Endodermal cell (in vitro differentiated cells): ENCODE measurements at regions not wholly inside any gene's neighbourhood (a gene's known extent, or its start where the extent isn't known, plus 50 kb on each side); places are given as distances from the start of the nearest gene placed in this dataset.

Experiments used
- DNase-seq: peaks from one replicate; pipeline ENCODE4 v3.0.0-alpha.2; 2017
- H3K27ac ChIP-seq: 2 replicates; pipeline ENCODE4 v1.5.1; 2013; ENCODE audit warnings: mild to moderate bottlenecking, low read depth, low read length, moderate library complexity
- H3K27me3 ChIP-seq: 2 replicates; pipeline ENCODE4 v1.6.1; 2013; ENCODE audit warnings: mild to moderate bottlenecking, low read length, moderate library complexity; ENCODE audit not compliant: insufficient read depth, control insufficient read depth, poor library complexity, severe bottlenecking
- H3K36me3 ChIP-seq: 2 replicates; pipeline ENCODE4 v1.7.0; 2013; ENCODE audit warnings: mild to moderate bottlenecking, low read length, moderate library complexity; ENCODE audit not compliant: control insufficient read depth, insufficient read depth
- H3K4me1 ChIP-seq: one replicate; pipeline ENCODE4 v1.7.0; 2013; ENCODE audit warnings: low read length; ENCODE audit not compliant: control insufficient read depth, insufficient read depth
- H3K4me3 ChIP-seq: 2 replicates; pipeline ENCODE4 v1.5.1; 2013; ENCODE audit warnings: mild to moderate bottlenecking, low read length, moderate library complexity
- H3K9ac ChIP-seq: 2 replicates; pipeline ENCODE4 v1.6.1; 2013; ENCODE audit warnings: mild to moderate bottlenecking, low read length, moderate library complexity; ENCODE audit not compliant: poor library complexity, severe bottlenecking; ENCODE audit errors: extremely low read depth
- H3K9me3 ChIP-seq: 2 replicates; pipeline ENCODE4 v1.6.1; 2013; ENCODE audit warnings: mild to moderate bottlenecking, low read length, moderate library complexity; ENCODE audit not compliant: control insufficient read depth
- H3K27ac Mint-ChIP-seq: 2 replicates; pipeline ENCODE4 v1.8.0; 2020; ENCODE audit warnings: mixed read lengths
- H3K27me3 Mint-ChIP-seq: 2 replicates; pipeline ENCODE4 v1.8.0; 2021; ENCODE audit warnings: mild to moderate bottlenecking, mixed read lengths; ENCODE audit not compliant: insufficient read depth
- H3K36me3 Mint-ChIP-seq: 2 replicates; pipeline ENCODE4 v1.8.0; 2020; ENCODE audit warnings: low read depth, mixed read lengths
- H3K4me1 Mint-ChIP-seq: 2 replicates; pipeline ENCODE4 v1.8.0; 2020; ENCODE audit warnings: mixed read lengths
- H3K4me3 Mint-ChIP-seq: 2 replicates; pipeline ENCODE4 v1.8.0; 2020; ENCODE audit warnings: mild to moderate bottlenecking, moderate library complexity, mixed read lengths
- H3K9me3 Mint-ChIP-seq: 2 replicates; pipeline ENCODE4 v1.8.0; 2020; ENCODE audit warnings: mild to moderate bottlenecking, mixed read lengths
- CTCF ChIP-seq: fragments of 200-600 bp; sonication (generic); conservative IDR thresholded peaks from 2 replicates; pipeline ENCODE4 v1.5.0; 2021; ENCODE audit warnings: antibody characterized with exemption, mild to moderate bottlenecking
- WGBS, 2 experiments: methylation state at CpG; one replicate each; pipeline versions ENCODE4 v1.1.5 to v1.1.7; 2013; ENCODE audit warnings: missing lambda C conversion rate in 2 of 2, mixed read lengths in 1 of 2; ENCODE audit not compliant: insufficient coverage in 1 of 2, insufficient read length in 1 of 2; 5-methylcytosine and 5-hydroxymethylcytosine counted together

DNA sequence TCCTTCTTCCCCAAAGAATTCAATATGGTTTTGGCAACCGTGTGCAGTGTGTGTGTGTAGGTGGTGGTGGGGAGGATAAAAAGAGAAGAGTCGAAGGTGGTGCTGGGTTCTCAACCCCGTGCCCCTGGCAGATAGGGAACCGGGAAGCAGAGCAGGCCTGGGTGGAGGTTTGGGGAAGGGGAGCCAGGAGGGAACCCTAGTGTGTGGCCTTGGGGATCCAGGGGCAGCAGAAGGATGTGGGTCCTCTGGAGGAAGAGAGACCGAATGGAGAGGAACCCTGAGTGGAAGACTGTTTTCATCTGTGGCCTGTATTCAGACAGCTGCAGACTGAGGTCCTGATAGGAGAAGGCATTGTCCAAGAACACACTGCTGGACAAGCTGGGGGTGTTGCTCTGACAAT, 73.3 kb upstream of the B3GAT1 start:
- no peak overlapping the region for H3K9ac ChIP-seq
- H3K27ac Mint-ChIP-seq: no peak overlapping the region
- no peak overlapping the region for H3K4me3 Mint-ChIP-seq
- peak; percentile 7 for DNase-seq
- H3K4me1 Mint-ChIP-seq: no peaks in the 10 kb centered on the region
- H3K27me3 ChIP-seq: peaks cover 6% of the 10 kb centered on the region
- H3K27ac ChIP-seq: no peak overlapping the region
- TF ChIP-seq CTCF: no peak
- H3K4me3 ChIP-seq: no peak overlapping the region
- no peaks in the 10 kb centered on the region for H3K9me3 Mint-ChIP-seq
- no peaks in the 10 kb centered on the region for H3K36me3 Mint-ChIP-seq
- no peaks in the 10 kb centered on the region for H3K36me3 ChIP-seq
- WGBS, 2 experiments: 81 to 100% methylated on average over 1 to 5 of the region's 5 CpGs
- no peaks in the 10 kb centered on the region for H3K9me3 ChIP-seq
- peaks cover 18% of the 10 kb centered on the region for H3K27me3 Mint-ChIP-seq
- H3K4me1 ChIP-seq: no peaks in the 10 kb centered on the region

DNA sequence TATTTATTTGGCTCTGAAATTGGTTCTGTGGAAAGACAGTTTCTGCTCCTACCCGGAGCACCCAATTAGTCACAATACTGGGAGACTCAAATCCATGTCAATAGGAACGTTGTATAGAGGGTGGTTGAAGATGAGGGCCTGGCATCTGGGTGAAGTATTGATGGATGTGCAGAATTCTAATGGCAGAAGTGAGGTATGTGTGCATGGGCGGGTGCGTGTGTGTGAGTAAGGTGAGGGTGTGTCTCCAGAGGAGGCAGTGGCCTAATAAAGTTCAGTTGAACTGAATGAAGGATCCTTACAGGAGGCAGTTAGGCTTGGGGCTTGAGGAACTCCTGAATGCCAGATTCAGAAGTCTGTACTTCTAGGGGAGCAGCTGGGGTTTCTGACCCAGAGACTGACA, 71.8 kb upstream of the B3GAT1 start:
- H3K9me3 Mint-ChIP-seq: no peaks in the 10 kb centered on the region
- no peak for DNase-seq
- 91 to 94% methylated on average over 4 of the region's 4 CpGs for WGBS, 2 experiments
- TF ChIP-seq CTCF: no peak
- no peaks in the 10 kb centered on the region for H3K36me3 ChIP-seq
- peaks cover 19% of the 10 kb centered on the region for H3K27me3 Mint-ChIP-seq
- no peak overlapping the region for H3K4me3 ChIP-seq
- no peaks in the 10 kb centered on the region for H3K36me3 Mint-ChIP-seq
- peaks cover 6% of the 10 kb centered on the region for H3K27me3 ChIP-seq
- no peak overlapping the region for H3K9ac ChIP-seq
- H3K4me3 Mint-ChIP-seq: no peak overlapping the region
- no peaks in the 10 kb centered on the region for H3K9me3 ChIP-seq
- no peak overlapping the region for H3K27ac Mint-ChIP-seq
- H3K4me1 Mint-ChIP-seq: no peaks in the 10 kb centered on the region
- H3K4me1 ChIP-seq: no peaks in the 10 kb centered on the region
- no peak overlapping the region for H3K27ac ChIP-seq

- Histone ChIP-seq H3K27ac (no peak overlapping the region), H3K4me3 (no peak overlapping the region), H3K27me3 (peaks cover under 1% of the 10 kb centered on the region), H3K9ac (no peak overlapping the region), H3K9me3 (no peaks in the 10 kb centered on the region), H3K4me1 (no peaks in the 10 kb centered on the region), H3K36me3 (no peaks in the 10 kb centered on the region)
- Mint-ChIP-seq H3K4me1 (no peaks in the 10 kb centered on the region), H3K9me3 (no peaks in the 10 kb centered on the region), H3K27ac (no peak overlapping the region), H3K36me3 (no peaks in the 10 kb centered on the region), H3K4me3 (no peak overlapping the region), H3K27me3 (peaks cover 19% of the 10 kb centered on the region)
- WGBS, 2 experiments: 91 to 94% methylated on average over 13 to 14 of the region's 14 CpGs
- TF ChIP-seq CTCF: no peak
- peak; percentile 30 for DNase-seq
Observed at GRCh38 chr11:134483291-134483690, 71.2 kb upstream of the B3GAT1 start.
